ENCODE measurements at regions not wholly inside any gene's neighbourhood (a gene's known extent, or its start where the extent isn't known, plus 50 kb on each side); places are given as distances from the start of the nearest gene placed in this dataset.

DNA sequence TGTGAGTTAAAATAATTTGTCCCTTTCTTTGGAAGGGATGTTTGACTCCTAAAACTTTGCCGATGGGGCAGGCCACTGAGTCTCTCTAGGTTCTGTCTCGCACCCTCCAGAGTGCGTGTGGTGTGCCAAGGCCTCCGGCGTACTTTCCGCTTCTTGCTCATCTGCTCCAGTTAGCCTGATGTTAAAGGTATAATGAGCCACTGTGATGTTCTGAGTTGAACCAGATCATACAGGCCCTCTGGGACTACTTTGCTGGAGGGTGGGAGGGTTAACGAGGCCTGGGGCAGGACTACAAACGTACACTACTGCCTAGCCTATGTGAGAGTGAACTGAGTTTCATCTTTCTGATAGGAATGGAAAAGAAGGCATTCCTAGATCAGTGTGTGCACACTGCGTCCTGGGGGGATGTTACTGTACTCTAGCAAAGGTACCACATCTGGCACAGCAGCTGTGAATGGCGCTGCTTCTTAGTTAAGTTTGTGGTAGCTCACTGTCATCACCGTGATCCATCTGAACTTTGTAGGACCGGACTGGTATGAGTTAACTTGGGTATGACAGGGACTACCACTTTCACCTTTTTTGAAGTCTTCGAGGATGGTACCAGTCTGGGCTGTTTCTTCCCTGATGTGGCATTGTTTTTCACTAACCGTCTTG, 60.2 kb downstream of the RGS12 start:
- TF ChIP-seq, protein P1, sequence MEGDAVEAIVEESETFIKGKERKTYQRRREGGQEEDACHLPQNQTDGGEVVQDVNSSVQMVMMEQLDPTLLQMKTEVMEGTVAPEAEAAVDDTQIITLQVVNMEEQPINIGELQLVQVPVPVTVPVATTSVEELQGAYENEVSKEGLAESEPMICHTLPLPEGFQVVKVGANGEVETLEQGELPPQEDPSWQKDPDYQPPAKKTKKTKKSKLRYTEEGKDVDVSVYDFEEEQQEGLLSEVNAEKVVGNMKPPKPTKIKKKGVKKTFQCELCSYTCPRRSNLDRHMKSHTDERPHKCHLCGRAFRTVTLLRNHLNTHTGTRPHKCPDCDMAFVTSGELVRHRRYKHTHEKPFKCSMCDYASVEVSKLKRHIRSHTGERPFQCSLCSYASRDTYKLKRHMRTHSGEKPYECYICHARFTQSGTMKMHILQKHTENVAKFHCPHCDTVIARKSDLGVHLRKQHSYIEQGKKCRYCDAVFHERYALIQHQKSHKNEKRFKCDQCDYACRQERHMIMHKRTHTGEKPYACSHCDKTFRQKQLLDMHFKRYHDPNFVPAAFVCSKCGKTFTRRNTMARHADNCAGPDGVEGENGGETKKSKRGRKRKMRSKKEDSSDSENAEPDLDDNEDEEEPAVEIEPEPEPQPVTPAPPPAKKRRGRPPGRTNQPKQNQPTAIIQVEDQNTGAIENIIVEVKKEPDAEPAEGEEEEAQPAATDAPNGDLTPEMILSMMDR (IDR thresholded peaks at IDR 0.05; ENCODE audit: low read depth, low read length, missing input control), result no peak
- TF ChIP-seq GABPA (IDR thresholded peaks at IDR 0.05 in 1 of 2, conservative IDR thresholded peaks at IDR 0.05 in 1 of 2), result no peak
- no peak for TF ChIP-seq JUND (IDR thresholded peaks at IDR 0.05)
- no peak for TF ChIP-seq ZBTB33 (IDR thresholded peaks at IDR 0.05)

Measured in liver (tissue), 3 donors.